GM12878 (cell line): ENCODE measurements at regions not wholly inside any gene's neighbourhood (a gene's known extent, or its start where the extent isn't known, plus 50 kb on each side); places are given as distances from the start of the nearest gene placed in this dataset.

ENCODE experiments used
- ATAC-seq: fragments of 200-7000 bp; cut with Tn5 transposase; 3 replicates; pipeline ENCODE4 v1.9.1; 2020; ENCODE audit warnings: mild to moderate bottlenecking, moderate library complexity
- BruUV-seq: library from RNA; stranded (reverse); fragments of 400-500 nt; replicated peaks from 2 replicates; lab custom pipeline; 2021; lab: Mats Ljungman, UMichigan
- CTCF ChIA-PET: fragments of 300-600 bp; sonication (Branson Sonifier 250); formaldehyde crosslinking; extraction: SDS; loops from one replicate; lab custom pipeline; 2021; ENCODE audit warnings: inconsistent platforms; lab: Yijun Ruan, JAX
- POLR2A ChIA-PET: fragments of 350-600 bp; formaldehyde crosslinking; extraction: SDS; loops from one replicate; lab custom pipeline; 2021; ENCODE audit warnings: inconsistent platforms; lab: Charles Lee
- RAD21 ChIA-PET: fragments of 300-600 bp; sonication (Branson Sonifier 250); formaldehyde crosslinking; loops from one replicate; lab custom pipeline; 2023; ENCODE audit warnings: antibody characterized with exemption; ENCODE audit not compliant: unreplicated experiment; lab: Charles Lee
- SMC1A ChIA-PET: fragments of 300-600 bp; sonication (Branson Sonifier 250); formaldehyde crosslinking; loops from one replicate; lab custom pipeline; 2023; ENCODE audit not compliant: unreplicated experiment, uncharacterized antibody; lab: Charles Lee
- DNase-seq: peaks from one replicate; pipeline ENCODE4 v3.0.0-alpha.2; 2011; ENCODE audit warnings: low read depth, low spot score
- FAIRE-seq: peaks from 3 replicates; lab custom pipeline; 2011; peaks lifted over from hg19 to GRCh38; lab: Jason Lieb, UNC
- H2AFZ ChIP-seq: 2 replicates; pipeline ENCODE4 v1.6.0; 2011; ENCODE audit warnings: low read depth, low read length, control low read depth; ENCODE audit not compliant: control insufficient read depth
- H3K27ac ChIP-seq: 2 replicates; pipeline ENCODE4 v1.5.1; 2011; ENCODE audit warnings: control low read depth; ENCODE audit not compliant: control insufficient read depth, insufficient read depth
- H3K27me3 ChIP-seq, 2 experiments: replicated peaks in 1 of 2; 2 replicates each; pipeline versions ENCODE4 v1.6.0 to v1.6.1; 2011; ENCODE audit warnings: low read length in 1 of 2; ENCODE audit not compliant: control insufficient read depth in 2 of 2, insufficient read depth in 2 of 2
- H3K36me3 ChIP-seq, 2 experiments: 2 replicates each; pipeline ENCODE4 v1.5.1; 2011; ENCODE audit warnings: low read length in 1 of 2; ENCODE audit not compliant: control insufficient read depth in 2 of 2, insufficient read depth in 2 of 2
- H3K4me1 ChIP-seq: 2 replicates; pipeline ENCODE4 v1.6.1; 2011; ENCODE audit warnings: mild to moderate bottlenecking, low read length, moderate library complexity, mixed read lengths; ENCODE audit not compliant: control insufficient read depth, insufficient read depth
- H3K4me2 ChIP-seq: 2 replicates; pipeline ENCODE4 v1.6.0; 2011; ENCODE audit warnings: control low read depth; ENCODE audit not compliant: control insufficient read depth, insufficient read depth
- H3K4me3 ChIP-seq: fragments of 200-600 bp; sonication (generic); 2 replicates; pipeline ENCODE4 v1.5.1; 2016
- H3K79me2 ChIP-seq: 2 replicates; pipeline ENCODE4 v1.6.0; 2011; ENCODE audit warnings: low read length; ENCODE audit not compliant: control insufficient read depth, insufficient read depth
- H3K9ac ChIP-seq: 2 replicates; pipeline ENCODE4 v1.8.0; 2011; ENCODE audit warnings: low read length, control low read depth, mixed read lengths; ENCODE audit not compliant: control insufficient read depth, insufficient read depth
- H3K9me3 ChIP-seq: replicated peaks from 3 replicates; pipeline ENCODE4 v1.5.1; 2011; ENCODE audit warnings: mild to moderate bottlenecking, low read length; ENCODE audit not compliant: control insufficient read depth, insufficient read depth
- H4K20me1 ChIP-seq: 2 replicates; pipeline ENCODE4 v1.6.0; 2011; ENCODE audit not compliant: control insufficient read depth, insufficient read depth
- BCL11A ChIP-seq: IDR thresholded peaks from 2 replicates; pipeline ENCODE4 v1.6.1; 2011; ENCODE audit warnings: low read depth, low read length
- DPF2 ChIP-seq: fragments of 450-650 bp; IDR thresholded peaks from 2 replicates; pipeline ENCODE4 v1.6.1; 2017; ENCODE audit warnings: mild to moderate bottlenecking
- NFYA ChIP-seq: IDR thresholded peaks from 2 replicates; pipeline ENCODE4 v1.6.1; 2011; ENCODE audit warnings: low read depth, mild to moderate bottlenecking, low read length, improper control_type of control experiment, borderline replicate concordance
- POLR2AphosphoS5 ChIP-seq: IDR thresholded peaks from 2 replicates; pipeline ENCODE4 v1.6.1; 2011; ENCODE audit warnings: mild to moderate bottlenecking, low read length, inconsistent platforms
- RAD21 ChIP-seq: IDR thresholded peaks from 2 replicates; pipeline ENCODE4 v1.6.1; 2011; ENCODE audit warnings: mild to moderate bottlenecking, low read depth, low read length, moderate library complexity; ENCODE audit not compliant: insufficient read depth
- RAD51 ChIP-seq: fragments of 450-650 bp; IDR thresholded peaks from 2 replicates; pipeline ENCODE4 v1.6.1; 2016; ENCODE audit warnings: moderate library complexity, mild to moderate bottlenecking, inconsistent platforms
- RELA ChIP-seq: fragments of 450-650 bp; IDR thresholded peaks from 2 replicates; pipeline ENCODE4 v1.8.0; 2014; ENCODE audit warnings: borderline replicate concordance; ENCODE audit not compliant: partially characterized antibody
- SMAD1 ChIP-seq: fragments of 450-650 bp; IDR thresholded peaks from 2 replicates; pipeline ENCODE4 v1.6.1; 2018; ENCODE audit warnings: mild to moderate bottlenecking, low read depth; ENCODE audit not compliant: partially characterized antibody
- SP1 ChIP-seq: IDR thresholded peaks from one replicate; pipeline ENCODE4 v1.6.1; 2011; ENCODE audit warnings: low read depth, low read length
- STAT1 ChIP-seq: fragments of 450-650 bp; conservative IDR thresholded peaks from 2 replicates; pipeline ENCODE4 v1.6.1; 2014; ENCODE audit warnings: antibody characterized with exemption, mild to moderate bottlenecking
- WGBS: methylation state at CpG from one replicate; pipeline ENCODE4 v1.1.6; 2016; ENCODE audit warnings: low lambda C conversion rate; ENCODE audit not compliant: insufficient replicate concordance, insufficient coverage; ENCODE audit errors: missing lambda C conversion rate; 5-methylcytosine and 5-hydroxymethylcytosine counted together
- in situ Hi-C: fragments of 300-500 bp; cut with MboI; formaldehyde crosslinking; loops from 9 replicates; pipeline ENCODE4 v1.14.3; 2018; ENCODE audit warnings: mixed read lengths
- intact Hi-C: fragments of 100-400 bp; cut with micrococcal nuclease; formaldehyde crosslinking; loops from one replicate; pipeline ENCODE4 v1.14.2; 2022; ENCODE audit not compliant: unreplicated experiment
- TF ChIP-seq, protein P1 (sequence below): fragments of 450-650 bp; IDR thresholded peaks from 2 replicates; pipeline ENCODE4 v1.6.1; 2017; ENCODE audit warnings: borderline replicate concordance

DNA sequence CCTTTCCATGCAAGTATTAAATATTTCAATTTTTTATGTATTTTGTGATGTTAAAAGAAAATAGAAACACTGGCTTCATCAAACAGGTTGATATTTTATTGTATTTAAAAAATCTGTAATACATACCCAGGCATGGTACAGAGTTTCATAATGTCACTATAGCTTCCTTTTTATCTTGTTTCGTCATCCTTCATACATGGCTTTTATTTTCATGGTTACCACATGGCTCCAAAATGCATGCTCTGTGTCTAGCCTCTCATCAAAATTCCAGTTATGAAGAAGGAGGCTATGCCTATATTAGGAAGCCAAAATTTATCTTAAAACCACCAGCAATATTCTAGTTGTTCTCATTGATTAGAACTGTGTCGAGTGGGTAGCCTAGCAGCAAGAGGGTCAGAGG, 464.8 kb downstream of the BTG1 start:
- Histone ChIP-seq H3K36me3 (no peaks in the 10 kb centered on the region), H3K79me2 (no peaks in the 10 kb centered on the region), H3K9ac (no peak overlapping the region), H3K4me3 (no peak overlapping the region), H3K27me3 (no peaks in the 10 kb centered on the region), H4K20me1 (no peaks in the 10 kb centered on the region), H2AFZ (no peak overlapping the region), H3K27ac (no peak overlapping the region), H3K4me2 (no peak overlapping the region), H3K9me3 (no peaks in the 10 kb centered on the region), H3K4me1 (no peaks in the 10 kb centered on the region)
- TF ChIP-seq RAD51 (no peak), STAT1 (no peak), RAD21 (no peak), NFYA (no peak), RELA (no peak), BCL11A (no peak), DPF2 (no peak), SP1 (no peak), SMAD1 (no peak), POLR2AphosphoS5 (no peak)
- TF ChIP-seq, protein P1, sequence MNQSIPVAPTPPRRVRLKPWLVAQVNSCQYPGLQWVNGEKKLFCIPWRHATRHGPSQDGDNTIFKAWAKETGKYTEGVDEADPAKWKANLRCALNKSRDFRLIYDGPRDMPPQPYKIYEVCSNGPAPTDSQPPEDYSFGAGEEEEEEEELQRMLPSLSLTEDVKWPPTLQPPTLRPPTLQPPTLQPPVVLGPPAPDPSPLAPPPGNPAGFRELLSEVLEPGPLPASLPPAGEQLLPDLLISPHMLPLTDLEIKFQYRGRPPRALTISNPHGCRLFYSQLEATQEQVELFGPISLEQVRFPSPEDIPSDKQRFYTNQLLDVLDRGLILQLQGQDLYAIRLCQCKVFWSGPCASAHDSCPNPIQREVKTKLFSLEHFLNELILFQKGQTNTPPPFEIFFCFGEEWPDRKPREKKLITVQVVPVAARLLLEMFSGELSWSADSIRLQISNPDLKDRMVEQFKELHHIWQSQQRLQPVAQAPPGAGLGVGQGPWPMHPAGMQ: no peak
- in situ Hi-C loops: no loop called here
- RAD21 ChIA-PET: no interaction called here
- SMC1A ChIA-PET: no interaction called here
- FAIRE-seq (no peak), DNase-seq (no peak), ATAC-seq (no peak)
- CTCF ChIA-PET: no interaction called here
- intact Hi-C loops: no loop called here
- BruUV-seq: no TSS peak
- 19% methylated on average over 2 of the region's 2 CpGs for WGBS
- POLR2A ChIA-PET: no interaction called here
